ENCODE measurements at regions not wholly inside any gene's neighbourhood (a gene's known extent, or its start where the extent isn't known, plus 50 kb on each side); places are given as distances from the start of the nearest gene placed in this dataset.

GRCh38 chr3:177523067-177523675 lies 325.9 kb upstream of the TBL1XR1 start:
- no peak for TF ChIP-seq POLR2AphosphoS5 (IDR thresholded peaks at IDR 0.05)
- TF ChIP-seq CTCF (IDR thresholded peaks at IDR 0.05): no peak
